IMR-90 (cell line): ENCODE measurements at regions not wholly inside any gene's neighbourhood (a gene's known extent, or its start where the extent isn't known, plus 50 kb on each side); places are given as distances from the start of the nearest gene placed in this dataset.

Experiments
- ATAC-seq: fragments of 200-7000 bp; cut with Tn5 transposase; 2 replicates; pipeline ENCODE4 v1.9.1; 2020; ENCODE audit warnings: low read depth, mild to moderate bottlenecking, moderate library complexity
- BruUV-seq: library from RNA; stranded (reverse); fragments of 400-500 nt; replicated peaks from 2 replicates; lab custom pipeline; 2021; lab: Mats Ljungman, UMichigan
- CTCF ChIA-PET: fragments of 300-600 bp; formaldehyde crosslinking; extraction: SDS; loops from one replicate; lab custom pipeline; 2021; ENCODE audit warnings: antibody characterized with exemption; lab: Yijun Ruan, JAX
- POLR2A ChIA-PET: fragments of 300-600 bp; sonication (Branson Sonifier 250); formaldehyde crosslinking; loops from one replicate; lab custom pipeline; 2022; ENCODE audit warnings: antibody characterized with exemption; ENCODE audit not compliant: unreplicated experiment; lab: Charles Lee
- DNase-seq: peaks from one replicate; pipeline ENCODE4 v3.0.0; 2013
- H2AFZ ChIP-seq: replicated peaks from 2 replicates; pipeline ENCODE3; 2013; ENCODE audit warnings: low read length, mild to moderate bottlenecking; ENCODE audit not compliant: poor library complexity
- H2AK5ac ChIP-seq: 2 replicates; pipeline ENCODE4 v1.6.1; 2013; ENCODE audit warnings: low read depth, low read length, inconsistent platforms
- H2AK9ac ChIP-seq: replicated peaks from 2 replicates; pipeline ENCODE3; 2013; ENCODE audit warnings: mild to moderate bottlenecking, low read depth, low read length, moderate library complexity; ENCODE audit not compliant: poor library complexity
- H2BK120ac ChIP-seq: 2 replicates; pipeline ENCODE4 v1.6.1; 2013; ENCODE audit warnings: low read depth, low read length, inconsistent platforms
- H2BK15ac ChIP-seq: 3 replicates; pipeline ENCODE4 v1.6.1; 2013; ENCODE audit warnings: low read depth, low read length, inconsistent platforms
- H2BK20ac ChIP-seq: 2 replicates; pipeline ENCODE4 v1.6.1; 2013; ENCODE audit warnings: low read depth, mild to moderate bottlenecking, inconsistent platforms, low read length, moderate library complexity
- H2BK5ac ChIP-seq: 2 replicates; pipeline ENCODE4 v1.6.1; 2013; ENCODE audit warnings: mild to moderate bottlenecking, low read depth, low read length, inconsistent platforms; ENCODE audit not compliant: poor library complexity, severe bottlenecking
- H3K14ac ChIP-seq: replicated peaks from 2 replicates; pipeline ENCODE4 v1.6.1; 2013; ENCODE audit warnings: low read depth, low read length, inconsistent platforms
- H3K18ac ChIP-seq: 2 replicates; pipeline ENCODE4 v1.6.1; 2013; ENCODE audit warnings: low read depth, low read length, control low read depth
- H3K23ac ChIP-seq: 2 replicates; pipeline ENCODE4 v1.6.1; 2013; ENCODE audit warnings: low read depth, low read length, inconsistent platforms
- H3K27ac ChIP-seq: 2 replicates; pipeline ENCODE4 v1.5.1; 2013; ENCODE audit warnings: mild to moderate bottlenecking, control low read depth, low read length; ENCODE audit not compliant: insufficient read depth
- H3K27me3 ChIP-seq: 2 replicates; pipeline ENCODE4 v1.6.1; 2013; ENCODE audit warnings: low read length; ENCODE audit not compliant: control insufficient read depth, insufficient read depth
- H3K36me3 ChIP-seq: 2 replicates; pipeline ENCODE4 v1.6.1; 2013; ENCODE audit warnings: low read length, mixed read lengths; ENCODE audit not compliant: control insufficient read depth, insufficient read depth
- H3K4ac ChIP-seq: 2 replicates; pipeline ENCODE4 v1.6.1; 2013; ENCODE audit warnings: low read depth, low read length, inconsistent platforms
- H3K4me1 ChIP-seq: 2 replicates; pipeline ENCODE4 v1.6.1; 2013; ENCODE audit warnings: low read length, mixed read lengths; ENCODE audit not compliant: control insufficient read depth, insufficient read depth
- H3K4me2 ChIP-seq: 2 replicates; pipeline ENCODE4 v1.6.1; 2013; ENCODE audit warnings: low read depth, mild to moderate bottlenecking, control low read depth, low read length, moderate library complexity
- H3K4me3 ChIP-seq: 2 replicates; pipeline ENCODE4 v1.5.1; 2013; ENCODE audit warnings: low read depth, mild to moderate bottlenecking, control low read depth, low read length, moderate library complexity; ENCODE audit not compliant: insufficient read depth
- H3K56ac ChIP-seq: 2 replicates; pipeline ENCODE4 v1.6.1; 2013; ENCODE audit warnings: low read length, inconsistent platforms; ENCODE audit not compliant: insufficient read depth; ENCODE audit errors: extremely low read depth
- H3K79me1 ChIP-seq, 2 experiments: 2 replicates each; pipeline ENCODE4 v1.6.1; 2013; ENCODE audit warnings: low read length in 2 of 2, inconsistent platforms in 1 of 2, low read depth in 1 of 2
- H3K9ac ChIP-seq: 2 replicates; pipeline ENCODE4 v1.6.1; 2013; ENCODE audit warnings: low read depth, low read length, control low read depth
- H3K9me1 ChIP-seq: 2 replicates; pipeline ENCODE4 v1.6.1; 2013; ENCODE audit warnings: low read length, inconsistent platforms; ENCODE audit not compliant: insufficient read depth
- H3K9me3 ChIP-seq: 2 replicates; pipeline ENCODE4 v1.6.1; 2013; ENCODE audit warnings: low read length; ENCODE audit not compliant: control insufficient read depth, insufficient read depth
- H4K20me1 ChIP-seq: 2 replicates; pipeline ENCODE4 v1.6.1; 2013; ENCODE audit warnings: low read length, inconsistent platforms; ENCODE audit not compliant: insufficient read depth
- H4K5ac ChIP-seq: 2 replicates; pipeline ENCODE4 v1.6.1; 2013; ENCODE audit warnings: mild to moderate bottlenecking, low read depth, low read length, control low read depth
- H4K8ac ChIP-seq, 2 experiments: 2 replicates each; pipeline ENCODE4 v1.6.1; 2013; ENCODE audit warnings: low read depth in 2 of 2, low read length in 2 of 2, control low read depth in 1 of 2, inconsistent platforms in 1 of 2
- H4K91ac ChIP-seq: 2 replicates; pipeline ENCODE4 v1.6.1; 2013; ENCODE audit warnings: low read depth, low read length, inconsistent platforms; ENCODE audit not compliant: insufficient read depth
- CEBPB ChIP-seq: IDR thresholded peaks from 2 replicates; pipeline ENCODE4 v1.6.1; 2012; ENCODE audit warnings: low read depth, low read length, improper control_type of control experiment
- CHD1 ChIP-seq: IDR thresholded peaks from 2 replicates; pipeline ENCODE4 v1.6.1; 2012; ENCODE audit warnings: low read depth, low read length, improper control_type of control experiment
- MXI1 ChIP-seq: IDR thresholded peaks from 2 replicates; pipeline ENCODE4 v1.6.1; 2012; ENCODE audit warnings: low read depth, mild to moderate bottlenecking, low read length, moderate library complexity, borderline replicate concordance
- NFE2L2 ChIP-seq: fragments of 150-350 bp; IDR thresholded peaks from 2 replicates; pipeline ENCODE4 v1.6.1; 2016; ENCODE audit warnings: low read depth, mild to moderate bottlenecking, low read length
- POLR2A ChIP-seq: IDR thresholded peaks from 2 replicates; pipeline ENCODE4 v1.6.1; 2012; ENCODE audit warnings: mild to moderate bottlenecking, low read depth, low read length
- RAD21 ChIP-seq: IDR thresholded peaks from 2 replicates; pipeline ENCODE4 v1.6.1; 2012; ENCODE audit warnings: low read length, improper control_type of control experiment
- WGBS, 2 experiments: methylation state at CpG; one replicate each; pipeline versions ENCODE4 v1.1.5 to v1.1.7; 2013; ENCODE audit warnings: missing lambda C conversion rate in 2 of 2; ENCODE audit not compliant: insufficient read length in 1 of 2; ENCODE audit errors: extremely low coverage in 2 of 2; 5-methylcytosine and 5-hydroxymethylcytosine counted together
- dilution Hi-C: fragments of 300-500 bp; cut with HindIII; formaldehyde crosslinking; loops from one replicate; pipeline ENCODE4 v1.14.3; 2018; ENCODE audit warnings: low sequenced_read_pairs; ENCODE audit not compliant: unreplicated experiment
- in situ Hi-C: fragments of 300-500 bp; cut with MboI; formaldehyde crosslinking; loops from 3 replicates; pipeline ENCODE4 v1.14.3; 2019; ENCODE audit warnings: low sequenced_read_pairs, inconsistent platforms, mixed read lengths
- intact Hi-C: fragments of 100-400 bp; cut with micrococcal nuclease; formaldehyde crosslinking; loops from 2 replicates; pipeline ENCODE4 v1.10.0; 2022

DNA sequence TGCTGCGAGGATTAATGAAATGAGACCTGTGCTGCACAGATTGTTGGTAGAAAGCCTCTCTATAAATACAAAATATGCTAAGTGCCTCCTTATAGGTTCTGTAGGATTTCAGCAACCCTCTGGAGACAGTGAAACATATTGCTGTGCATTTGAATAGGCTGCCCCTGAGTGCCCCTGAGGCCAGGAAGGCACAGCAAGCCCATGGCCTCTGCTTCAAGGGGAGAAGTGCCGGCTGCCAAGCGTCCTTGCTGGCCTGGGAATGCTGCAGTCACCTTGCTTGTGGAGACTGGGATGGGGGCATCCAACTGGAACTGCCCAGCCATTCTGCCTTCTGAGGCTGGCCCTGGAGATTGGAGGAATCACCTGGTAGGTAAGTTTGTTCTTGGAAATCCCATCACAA lies 397.2 kb upstream of the SMIM21 start:
- H3K27me3 ChIP-seq, result no peaks in the 10 kb centered on the region
- WGBS, 2 experiments, result no CpG with 5 or more reads among the region's 3 CpGs
- ChIA-PET POLR2A (no interaction called here), CTCF (no interaction called here)
- H3K9ac ChIP-seq, result no peak overlapping the region
- no peak for DNase-seq
- no peak overlapping the region for H3K4me3 ChIP-seq
- H2AFZ ChIP-seq, result no peak overlapping the region
- H2AK5ac ChIP-seq, result no peak overlapping the region
- H3K18ac ChIP-seq, result no peak overlapping the region
- no peaks in the 10 kb centered on the region for H4K20me1 ChIP-seq
- no peak overlapping the region for H3K23ac ChIP-seq
- no peak overlapping the region for H2BK20ac ChIP-seq
- no peak overlapping the region for H4K5ac ChIP-seq
- intact Hi-C loops, result no loop called here
- no peak overlapping the region for H3K27ac ChIP-seq
- H3K4me2 ChIP-seq, result no peak overlapping the region
- no peak overlapping the region for H2BK15ac ChIP-seq
- TF ChIP-seq NFE2L2 (no peak), MXI1 (no peak), CHD1 (no peak), RAD21 (no peak), POLR2A (no peak), CEBPB (no peak)
- H3K9me1 ChIP-seq, result no peaks in the 10 kb centered on the region
- no peak overlapping the region for H2BK5ac ChIP-seq
- H4K8ac ChIP-seq, result no peak overlapping the region
- H2AK9ac ChIP-seq, result no peak overlapping the region
- no peak overlapping the region for H2BK120ac ChIP-seq
- dilution Hi-C loops, result no loop called here
- no peaks in the 10 kb centered on the region for H3K36me3 ChIP-seq
- ATAC-seq, result no peak
- no peaks in the 10 kb centered on the region for H3K79me1 ChIP-seq
- no peak overlapping the region for H3K56ac ChIP-seq
- no peak overlapping the region for H3K4ac ChIP-seq
- H3K9me3 ChIP-seq, result peaks cover 1% of the 10 kb centered on the region; the same call in 1 of the 2 replicates
- in situ Hi-C loops, result no loop called here
- BruUV-seq, result no TSS peak
- H3K14ac ChIP-seq, result no peak overlapping the region
- no peaks in the 10 kb centered on the region for H3K4me1 ChIP-seq
- no peak overlapping the region for H4K91ac ChIP-seq
